Femur (tissue), 1 donor: ENCODE measurements at regions not wholly inside any gene's neighbourhood (a gene's known extent, or its start where the extent isn't known, plus 50 kb on each side); places are given as distances from the start of the nearest gene placed in this dataset.
A peak's percentile ranks its signal among the peaks of the same experiment; 100 is the strongest.

ENCODE experiments used
- DNase-seq: peaks from one replicate; pipeline ENCODE4 v3.0.0-alpha.2; 2017

DNA sequence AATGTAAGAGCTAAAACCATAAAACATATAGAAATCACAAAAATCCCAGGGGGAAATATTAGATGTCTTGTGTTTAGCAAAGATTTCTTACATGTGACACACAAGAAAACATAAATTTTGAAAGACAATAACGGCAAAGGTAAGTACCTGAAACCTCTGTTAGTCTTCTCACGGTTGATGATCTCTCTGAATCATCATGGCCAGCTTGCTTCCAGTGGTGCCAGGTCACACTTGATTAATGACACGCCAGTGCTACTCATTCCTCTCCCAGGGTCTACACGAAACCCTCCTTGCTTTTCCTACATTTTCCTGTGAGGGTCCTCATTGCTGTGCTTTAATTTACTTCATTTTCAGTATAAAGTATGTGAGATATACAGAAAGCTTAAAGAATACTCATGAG lies 114.4 kb upstream of the PARP11 start:
- DNase-seq, result no peak

DNA sequence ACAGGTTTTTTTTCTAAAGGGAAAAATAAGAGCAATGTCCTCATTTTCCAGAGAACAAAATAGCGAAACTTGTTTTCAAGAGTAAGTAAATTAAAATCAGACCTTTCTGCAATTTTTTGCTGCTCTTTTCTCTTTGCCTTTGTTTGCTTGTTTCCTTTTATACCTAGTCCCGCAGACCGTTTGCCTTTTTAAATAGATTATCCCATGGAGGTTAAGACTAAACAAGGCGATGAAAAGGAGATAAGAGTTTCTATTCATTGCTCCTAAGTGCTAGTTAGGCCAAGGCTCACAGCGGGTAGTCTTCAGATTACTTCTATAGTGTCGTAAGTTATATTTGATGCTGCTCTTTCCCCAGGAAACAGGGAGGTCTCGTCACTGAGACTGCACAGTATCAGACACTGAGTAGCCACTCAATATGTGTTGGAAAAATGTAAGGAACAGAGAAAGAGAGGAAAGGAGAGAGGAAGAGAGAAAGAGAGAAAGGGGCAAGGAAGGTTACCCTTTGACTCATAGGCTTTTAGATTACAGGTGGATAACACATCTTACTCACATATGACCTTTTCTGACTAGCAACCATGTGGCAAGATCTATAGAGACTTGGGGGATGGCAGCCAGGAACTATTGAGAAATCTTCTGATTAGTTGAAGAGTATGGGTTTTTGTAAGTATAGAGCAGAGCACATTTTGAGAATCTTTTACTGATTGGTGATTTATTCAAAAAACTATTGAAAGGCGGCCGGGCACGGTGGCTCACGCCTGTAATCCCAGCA lies 107.5 kb upstream of the PARP11 start:
- no peak for DNase-seq

DNA sequence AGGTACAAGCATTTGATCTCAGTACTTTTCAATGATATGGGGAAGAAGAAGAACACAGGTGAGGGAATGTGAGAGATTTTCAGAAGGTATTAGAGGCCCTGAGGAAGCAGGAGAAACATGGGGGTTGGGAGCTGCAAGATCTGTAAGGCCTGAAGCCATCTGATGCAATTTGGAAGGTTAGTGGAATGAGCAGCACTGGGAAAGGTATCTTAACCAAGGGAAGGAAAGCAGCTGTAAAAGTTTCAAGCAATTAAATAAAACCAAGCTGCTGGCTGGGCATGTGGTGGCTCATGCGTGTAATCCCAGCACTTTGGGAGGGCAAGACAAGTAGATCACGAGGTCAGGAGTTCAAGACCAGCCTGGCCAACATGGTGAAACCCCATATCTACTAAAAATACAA lies 104.4 kb upstream of the PARP11 start:
- DNase-seq, result no peak

DNA sequence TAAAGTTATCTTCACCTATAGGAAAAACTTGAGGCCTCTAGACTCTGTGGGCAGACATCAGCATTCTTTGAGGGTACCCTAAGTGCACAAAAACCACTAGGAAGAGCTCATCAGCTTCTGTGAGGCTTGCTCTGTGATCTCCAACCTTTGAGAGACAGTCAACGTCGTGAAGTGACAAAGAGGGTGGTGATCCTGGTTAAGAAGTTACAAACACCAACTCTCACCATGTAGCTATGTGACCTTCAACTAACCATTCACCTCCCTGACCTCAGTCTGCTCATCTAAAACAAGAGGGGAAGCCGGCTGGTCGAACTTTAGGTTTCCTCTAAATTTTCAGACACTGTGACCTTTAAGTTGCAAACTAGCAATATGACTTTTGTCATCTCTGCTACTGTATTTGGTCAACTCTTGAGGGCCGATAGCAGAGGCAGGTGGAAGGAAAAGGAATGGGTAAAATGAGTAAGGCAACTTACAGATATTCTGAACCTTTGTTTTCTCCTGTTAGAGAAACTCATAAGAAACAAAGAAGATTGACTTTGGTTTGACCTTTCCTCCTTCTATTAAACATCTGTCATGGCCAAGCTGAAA lies 103.2 kb upstream of the PARP11 start:
- DNase-seq, result no peak

DNA sequence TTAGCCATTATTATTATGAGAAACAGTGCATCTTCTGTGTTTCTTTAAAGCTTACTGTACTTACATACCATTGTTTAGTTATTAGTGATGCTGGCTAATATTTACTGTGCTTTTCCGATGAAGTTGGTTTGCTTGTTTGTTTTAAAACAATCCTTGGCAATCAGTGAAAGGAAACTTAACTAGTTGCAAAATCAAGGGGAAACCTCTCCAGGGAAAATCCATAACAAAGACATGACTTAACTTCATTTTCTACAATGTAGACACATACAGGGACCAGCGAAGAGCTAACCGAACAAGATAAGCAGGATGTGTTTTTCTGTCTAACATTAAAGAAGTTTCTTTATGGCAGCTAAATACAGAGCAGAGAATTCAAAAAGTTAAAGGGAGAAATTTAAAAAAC lies 102.5 kb upstream of the PARP11 start:
- no peak for DNase-seq

DNA sequence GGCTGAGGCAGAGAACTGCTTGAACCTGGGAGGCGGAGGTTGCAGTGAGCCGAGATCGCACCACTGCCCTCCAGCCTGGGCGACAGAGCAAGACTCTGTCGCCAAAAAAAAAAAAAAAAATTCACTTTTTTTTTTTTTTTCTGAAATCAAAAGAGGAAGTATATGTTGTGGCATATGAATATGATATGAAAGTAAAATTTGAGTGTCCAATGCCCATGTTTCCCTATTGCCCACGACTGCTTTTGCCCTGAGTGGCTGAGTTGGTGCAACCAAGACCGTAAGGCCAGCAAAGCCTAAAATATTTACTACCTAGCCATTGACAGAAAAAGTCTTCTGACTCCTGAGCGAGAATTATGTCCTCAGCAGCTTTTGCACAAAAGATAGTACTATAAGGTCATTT lies 101.7 kb upstream of the PARP11 start:
- DNase-seq, result no peak

DNA sequence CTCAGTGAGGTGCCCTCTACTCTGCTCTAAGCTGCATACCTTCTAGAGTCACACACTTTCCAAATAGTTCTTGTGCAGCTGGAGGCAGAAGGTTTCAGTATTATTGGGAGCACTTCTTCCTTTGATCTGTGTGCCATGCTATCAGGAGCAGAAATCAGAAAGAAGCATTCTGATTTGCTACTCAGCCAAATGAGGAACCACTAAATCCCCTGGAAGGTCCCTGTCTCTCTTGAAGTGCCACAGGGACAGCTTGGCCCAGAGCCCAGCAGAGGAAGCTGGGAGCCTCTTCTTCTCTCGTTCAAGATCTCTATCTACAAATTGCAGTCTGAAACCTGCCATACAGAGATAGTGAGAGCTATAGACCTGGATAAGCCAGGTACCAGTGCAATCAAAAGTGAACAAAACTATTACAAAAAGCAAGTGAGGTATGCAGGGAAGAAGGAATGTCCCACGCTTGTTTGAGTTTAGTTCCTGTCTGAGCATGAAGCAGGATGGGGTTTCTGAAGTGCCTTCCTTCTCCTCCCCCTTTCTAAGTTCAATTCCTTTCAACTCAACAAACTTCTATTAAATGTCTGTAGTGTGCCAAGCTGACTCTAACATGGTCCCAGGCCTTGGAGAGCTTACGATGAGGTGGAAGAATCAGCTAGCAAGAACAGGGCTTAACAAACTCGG lies 100.9 kb upstream of the PARP11 start:
- no peak for DNase-seq

DNA sequence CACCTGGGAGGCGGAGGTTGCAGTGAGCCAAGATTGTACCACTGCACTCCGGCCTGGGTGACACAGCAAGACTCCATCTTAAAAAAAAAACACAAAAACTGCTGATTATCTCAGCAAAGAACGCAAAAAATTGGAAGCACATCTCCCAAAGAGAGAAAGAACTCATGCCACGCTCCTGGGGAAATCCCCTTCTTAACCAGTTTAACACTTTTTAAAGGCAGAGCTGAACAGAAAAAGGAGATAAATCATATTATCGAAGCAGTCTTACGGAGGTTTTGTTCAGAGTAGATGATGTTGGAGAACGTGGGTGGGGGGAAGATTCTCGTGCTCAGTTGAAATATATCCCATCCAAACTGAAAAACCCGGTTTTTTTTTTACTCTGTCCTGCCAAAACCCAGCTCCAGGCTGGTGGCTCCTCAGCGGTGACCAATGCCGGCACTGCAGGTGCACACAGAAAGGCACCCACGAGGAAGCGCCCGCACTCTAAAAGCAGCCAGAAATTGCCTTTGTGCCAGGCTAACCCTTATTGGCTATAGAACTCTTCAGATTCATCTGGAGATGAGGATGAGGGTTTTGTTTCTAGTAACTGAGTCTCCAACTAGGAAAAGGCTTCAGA lies 100.2 kb upstream of the PARP11 start:
- no peak for DNase-seq

DNA sequence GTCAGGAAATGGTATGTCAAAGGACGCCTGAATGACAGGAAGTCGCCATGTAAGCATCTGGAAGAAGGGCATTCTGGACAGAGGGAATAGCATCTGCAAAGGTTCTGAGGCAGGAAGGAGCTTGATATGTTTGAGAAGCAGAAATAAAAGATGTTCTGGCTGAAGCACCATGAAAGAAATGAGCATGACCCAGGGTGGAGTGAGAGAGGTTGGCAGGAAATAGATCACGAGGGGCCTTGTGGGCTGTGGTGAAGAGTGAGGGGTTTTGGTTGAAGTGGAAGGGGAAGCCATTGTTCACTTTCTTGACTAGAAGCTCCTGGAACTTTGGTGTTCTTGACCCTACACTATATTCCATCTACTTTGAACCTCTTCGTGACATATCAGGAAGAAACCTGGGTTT lies 99.4 kb upstream of the PARP11 start:
- DNase-seq, result no peak

DNA sequence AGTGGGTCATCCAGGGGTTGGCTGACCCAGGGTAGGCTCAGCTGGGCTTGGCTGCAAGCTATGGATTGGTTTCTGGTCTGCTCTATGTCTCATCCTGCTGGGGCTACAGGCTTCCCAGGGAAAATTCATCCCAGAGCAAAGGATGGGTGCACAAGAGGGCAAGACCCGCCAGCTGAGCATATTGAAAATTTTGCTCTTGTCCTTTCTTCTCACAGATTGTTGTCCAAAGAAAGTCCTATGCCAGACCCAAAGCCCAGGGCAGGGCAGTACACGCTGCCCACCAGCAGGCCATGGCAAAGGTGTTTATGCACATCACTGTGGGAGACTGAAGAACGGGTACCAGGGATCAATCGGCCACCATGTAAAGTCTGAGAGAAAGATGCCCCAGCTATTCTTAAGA lies 95.3 kb upstream of the PARP11 start:
- DNase-seq, result no peak

DNA sequence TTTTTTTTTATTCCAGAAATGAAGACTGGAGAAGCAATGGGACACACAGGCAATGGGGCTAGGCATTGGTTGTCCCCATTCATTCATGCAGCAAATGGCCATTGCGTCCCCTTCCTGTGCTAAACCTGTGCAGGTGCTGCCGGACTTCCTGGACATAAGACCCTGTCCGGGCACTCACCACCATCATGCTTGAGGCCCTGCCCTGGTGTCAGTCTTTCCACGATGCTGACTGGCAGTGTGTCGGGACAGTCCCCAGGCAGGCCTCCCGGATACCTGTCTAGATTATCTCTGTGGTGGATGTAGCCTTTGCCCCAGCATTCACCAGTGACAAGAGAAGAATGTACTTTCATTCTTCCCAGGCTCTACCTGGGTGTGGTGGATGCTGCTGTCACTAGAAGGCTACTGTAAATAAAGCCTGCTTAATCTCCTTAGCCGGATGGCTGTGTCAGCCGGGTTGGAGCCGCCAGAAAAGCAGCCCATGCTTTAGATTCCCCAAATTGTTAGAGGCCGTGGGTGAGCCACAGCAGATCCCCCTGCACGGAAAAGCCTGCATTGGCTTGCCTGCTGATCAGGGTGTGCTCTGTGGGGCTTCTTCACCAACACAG lies 94.5 kb upstream of the PARP11 start:
- DNase-seq, result no peak

DNA sequence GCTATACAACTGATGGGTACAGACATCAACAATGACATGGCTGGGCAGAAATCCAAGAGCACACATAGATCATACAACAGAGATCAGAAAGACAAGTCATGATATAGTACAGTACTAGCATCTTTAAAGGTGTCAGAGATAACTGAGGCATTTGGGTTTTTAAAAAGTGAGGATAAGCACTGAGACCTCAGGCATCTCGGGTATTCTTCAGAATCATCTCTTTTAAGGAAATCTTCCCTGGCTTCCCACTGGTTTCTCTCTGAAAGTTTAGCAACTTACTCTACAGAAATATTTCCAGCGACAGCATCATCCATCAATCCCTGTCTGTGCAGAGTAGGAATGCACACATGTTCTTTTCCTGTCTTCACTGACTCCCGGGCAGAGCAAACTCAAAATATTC lies 93.2 kb upstream of the PARP11 start:
- no peak for DNase-seq

DNA sequence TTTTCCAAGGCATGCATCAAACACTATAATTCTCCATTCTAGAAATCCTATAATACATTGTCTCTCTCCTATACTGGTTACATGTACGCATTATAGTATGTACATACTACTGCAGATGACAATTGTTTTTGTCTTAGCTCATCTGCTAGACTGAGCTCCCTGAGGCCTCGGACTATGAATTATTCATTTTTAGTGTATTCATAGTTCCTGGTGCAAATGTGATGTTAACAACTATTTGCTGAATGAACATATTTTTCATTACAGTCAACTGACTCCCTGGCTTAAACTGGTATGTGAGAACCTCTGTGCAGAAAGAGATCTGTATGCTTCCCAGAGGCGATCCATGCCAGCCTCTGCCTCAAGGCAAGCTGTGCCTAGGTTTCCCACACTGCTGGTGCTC lies 91.8 kb upstream of the PARP11 start:
- DNase-seq, result no peak

DNA sequence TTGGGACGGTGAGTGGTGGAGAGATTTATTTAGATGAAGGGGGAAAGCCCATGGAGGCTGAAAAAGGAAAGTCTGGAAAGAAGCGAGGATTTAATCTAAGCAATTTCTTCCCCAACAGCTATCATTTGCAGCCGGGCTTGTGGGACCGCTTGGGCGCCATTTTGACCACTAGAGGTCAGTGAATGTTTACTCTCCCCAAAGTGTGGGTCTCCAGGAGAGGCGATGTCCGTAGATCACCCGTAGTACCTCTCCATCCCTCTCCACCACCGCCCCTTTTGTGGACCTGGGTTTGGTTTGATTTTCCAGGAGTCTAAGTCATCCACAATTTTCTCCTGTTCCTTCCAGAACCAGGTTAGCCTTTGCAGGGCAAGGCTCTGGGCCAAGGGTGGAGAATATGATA lies 91.2 kb upstream of the PARP11 start:
- peak; percentile 23 for DNase-seq

DNA sequence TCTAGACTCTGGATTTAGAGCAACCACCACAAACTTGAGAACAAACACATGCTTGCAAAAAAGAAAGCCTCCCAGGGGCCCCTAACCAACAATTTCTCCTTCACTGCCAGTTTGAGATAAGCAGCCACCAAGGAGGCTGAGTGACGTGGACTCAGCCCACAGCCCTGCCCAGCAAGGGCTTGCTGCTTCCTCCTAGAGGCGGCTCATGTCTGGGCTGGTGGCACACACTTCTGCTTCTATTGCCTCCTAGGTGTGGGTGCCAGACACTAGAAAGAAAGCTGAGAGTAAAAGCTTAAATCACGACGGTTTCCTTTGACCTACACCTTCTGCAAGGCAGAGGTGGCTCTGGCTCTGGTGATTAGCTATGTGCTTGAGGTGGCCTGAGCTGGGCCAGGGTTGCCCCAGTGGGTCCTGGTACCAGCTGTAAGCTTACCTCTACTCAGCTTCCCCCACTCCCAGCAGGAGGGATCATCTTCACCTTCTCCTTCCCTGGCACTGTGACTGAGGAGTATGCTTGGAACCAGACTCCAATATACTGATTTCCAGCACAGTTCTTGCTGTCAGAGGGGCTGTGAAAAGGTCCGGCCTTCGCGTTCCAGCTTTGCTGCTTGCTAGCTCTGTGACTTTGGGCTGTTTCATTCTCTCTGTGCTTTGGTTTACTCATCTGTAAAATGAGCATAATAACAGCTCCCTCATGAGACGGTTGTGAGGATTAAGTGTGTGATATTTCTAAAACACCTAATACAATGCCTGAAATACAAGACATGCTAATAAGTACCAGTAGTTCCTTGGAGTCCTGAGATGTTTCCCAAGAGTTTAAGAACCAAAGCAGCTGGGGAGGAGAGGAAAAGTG lies 89.7 kb upstream of the PARP11 start:
- DNase-seq, result peak; percentile 22

DNA sequence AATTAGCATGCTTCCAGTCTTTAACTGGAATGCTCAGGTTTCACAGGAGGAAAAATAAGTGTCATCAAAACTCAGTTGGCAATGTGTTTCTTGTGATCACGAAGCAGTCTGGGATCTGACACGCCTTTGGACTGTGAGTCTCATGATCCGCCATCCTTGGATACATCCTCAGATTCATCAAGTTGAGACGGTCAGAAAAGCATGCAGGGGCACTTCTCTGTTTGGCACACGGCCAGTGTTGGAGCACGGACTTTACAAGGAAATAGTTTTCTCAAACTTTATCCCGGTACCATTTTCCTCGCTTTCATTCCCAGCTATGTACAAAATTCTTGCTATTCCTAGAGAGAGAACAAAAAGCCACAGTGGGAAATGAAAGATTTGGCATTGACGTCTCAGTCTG lies 88.4 kb upstream of the PARP11 start:
- DNase-seq, result no peak

DNA sequence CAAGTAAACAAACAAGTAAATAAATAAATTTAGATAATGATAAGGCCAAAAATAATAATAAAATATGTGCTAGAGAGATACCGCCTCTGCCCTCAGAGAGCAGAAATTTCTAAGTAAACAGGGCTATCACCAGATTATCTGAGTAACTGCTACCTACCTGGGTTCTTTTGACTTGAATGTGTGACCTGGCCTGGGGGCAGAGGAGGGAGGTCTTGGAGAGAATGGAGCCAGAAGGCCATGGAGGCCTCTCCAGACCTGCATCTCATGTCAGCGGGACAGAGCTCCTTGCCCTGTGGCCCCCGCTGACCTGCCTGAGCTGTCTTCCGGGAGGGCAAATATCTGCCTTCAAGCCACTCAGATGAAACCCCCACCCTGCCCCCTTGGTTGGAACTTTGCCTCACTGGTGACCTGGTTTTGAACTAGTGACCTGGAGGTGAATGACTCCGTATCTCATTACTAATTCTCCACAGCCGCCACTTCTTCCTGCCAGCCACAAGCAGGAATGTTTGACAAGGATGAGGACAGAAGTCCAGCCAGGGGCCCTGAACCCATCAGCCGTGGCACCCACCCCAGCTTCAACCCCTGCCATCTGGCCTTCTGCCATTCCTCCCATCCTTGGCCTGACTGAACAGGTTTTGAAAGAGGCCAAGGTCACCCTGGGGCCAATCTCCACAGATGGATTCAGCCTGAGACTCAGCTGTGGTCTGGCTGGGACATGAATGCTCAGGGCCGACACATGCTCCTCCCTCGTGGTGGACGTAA lies 86.8 kb upstream of the PARP11 start:
- peak; percentile 29 for DNase-seq

DNA sequence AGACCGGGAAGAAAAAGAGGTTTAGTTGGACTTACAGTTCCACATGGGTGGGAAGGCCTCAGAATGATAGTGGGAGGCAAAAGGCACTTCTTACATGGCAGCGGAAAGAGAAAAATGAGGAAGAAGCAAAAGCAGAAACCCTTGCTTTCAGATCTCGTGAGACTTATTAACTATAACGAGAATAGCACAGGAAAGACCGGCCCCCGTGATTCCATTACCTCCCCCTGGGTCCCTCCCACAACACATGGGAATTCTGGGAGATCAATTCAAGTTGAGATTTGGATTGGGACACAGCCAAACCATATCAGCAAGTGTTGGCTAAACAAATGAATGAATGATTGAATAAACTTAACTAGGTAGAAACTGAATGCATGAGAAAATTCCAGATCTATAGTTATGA lies 85.3 kb upstream of the PARP11 start:
- no peak for DNase-seq

DNA sequence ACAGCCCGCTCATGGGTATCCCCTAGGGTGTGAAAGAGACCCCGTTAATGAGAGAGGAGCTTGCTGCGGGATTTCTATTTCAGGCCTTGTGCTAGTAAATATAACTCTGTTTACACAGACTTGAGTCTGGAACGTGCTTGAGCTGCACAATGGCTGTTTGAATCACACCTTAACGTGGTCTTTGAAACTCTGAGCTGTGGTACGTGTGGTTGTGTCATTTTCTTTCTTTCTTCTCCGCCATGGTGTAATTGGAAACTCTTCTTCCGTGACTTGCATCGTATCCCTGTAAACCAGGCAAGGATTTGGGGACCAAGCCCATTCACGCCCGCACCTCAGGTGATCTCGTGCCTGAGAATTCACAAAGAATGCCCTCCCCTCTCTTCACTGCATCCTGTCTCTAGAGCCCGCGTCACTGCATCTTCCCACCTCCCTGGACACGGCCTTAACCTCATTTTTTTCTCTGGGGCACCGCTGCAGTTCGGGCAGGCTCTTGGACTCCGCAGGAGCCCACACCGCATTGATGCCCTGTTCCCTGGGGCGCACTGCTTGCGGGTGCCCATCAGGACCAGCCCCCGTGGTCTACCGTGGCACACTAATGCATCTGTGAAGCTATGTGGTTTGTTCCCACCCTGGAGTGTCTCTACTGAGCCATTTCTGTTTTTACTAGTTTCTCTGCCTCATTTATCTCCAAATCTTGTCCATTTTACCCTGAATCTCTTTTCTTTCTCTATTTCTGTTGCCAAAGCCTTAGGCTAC lies 78.4 kb upstream of the PARP11 start:
- no peak for DNase-seq

DNA sequence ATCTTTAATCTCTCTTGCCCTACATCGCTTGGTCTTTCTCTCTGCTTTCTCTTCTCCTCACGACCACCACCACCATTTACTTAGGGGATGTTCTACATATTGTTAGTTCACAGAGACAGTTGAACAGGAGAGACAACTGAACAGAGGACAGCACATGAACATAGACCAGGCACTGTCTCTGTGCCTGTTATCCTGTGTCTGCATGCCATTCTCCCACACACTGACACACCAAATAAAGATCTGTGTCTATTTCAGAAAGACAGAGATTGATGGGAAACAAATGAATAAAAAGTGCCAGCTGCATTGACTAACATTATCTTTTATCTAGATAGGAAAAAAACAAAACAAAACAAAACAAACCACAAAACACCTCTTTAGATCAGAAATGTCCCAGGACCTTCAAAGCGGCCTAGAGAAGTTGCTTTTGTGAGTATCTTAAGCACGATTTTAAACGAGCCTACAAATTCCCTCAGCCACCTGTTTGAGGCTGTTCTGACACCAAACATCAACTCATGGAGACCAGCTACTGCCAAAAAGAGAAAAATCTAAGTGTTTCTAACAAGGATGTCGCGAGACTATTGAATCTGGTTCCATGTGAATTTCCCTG lies 77.6 kb upstream of the PARP11 start:
- no peak for DNase-seq

DNA sequence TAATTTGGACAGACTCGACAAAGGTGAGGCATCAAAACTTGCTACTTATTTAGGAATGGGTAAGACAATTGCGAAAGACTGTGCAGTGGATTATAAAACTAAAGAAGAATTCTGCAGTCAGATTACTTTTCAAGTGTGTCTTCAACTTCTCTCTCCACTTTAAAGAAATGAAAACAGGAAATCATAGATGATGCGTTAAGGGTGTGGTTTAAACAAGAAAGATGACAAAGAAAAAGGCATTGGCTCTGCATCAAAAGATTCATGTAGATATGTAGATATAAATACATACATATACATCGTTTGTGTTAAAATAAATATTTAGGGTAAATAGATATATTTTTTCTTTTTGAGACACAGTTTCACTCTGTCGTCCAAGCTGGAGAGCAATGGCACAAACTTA lies 74.6 kb upstream of the PARP11 start:
- no peak for DNase-seq
